Suprapubic skin (tissue), 4 donors: ENCODE measurements at regions not wholly inside any gene's neighbourhood (a gene's known extent, or its start where the extent isn't known, plus 50 kb on each side); places are given as distances from the start of the nearest gene placed in this dataset.

ENCODE experiments used
- POLR2A ChIP-seq, 2 donors: fragments of 450-650 bp; IDR thresholded peaks; one replicate each; pipeline ENCODE4 v1.6.1; 2017; ENCODE audit warnings: antibody characterized with exemption in 2 of 2, mild to moderate bottlenecking in 2 of 2, moderate library complexity in 2 of 2
- POLR2AphosphoS5 ChIP-seq, 3 donors: sonication (generic); formaldehyde crosslinking; IDR thresholded peaks; one replicate each; pipeline ENCODE4 v1.6.1; 2017; ENCODE audit warnings: antibody characterized with exemption in 3 of 3

DNA sequence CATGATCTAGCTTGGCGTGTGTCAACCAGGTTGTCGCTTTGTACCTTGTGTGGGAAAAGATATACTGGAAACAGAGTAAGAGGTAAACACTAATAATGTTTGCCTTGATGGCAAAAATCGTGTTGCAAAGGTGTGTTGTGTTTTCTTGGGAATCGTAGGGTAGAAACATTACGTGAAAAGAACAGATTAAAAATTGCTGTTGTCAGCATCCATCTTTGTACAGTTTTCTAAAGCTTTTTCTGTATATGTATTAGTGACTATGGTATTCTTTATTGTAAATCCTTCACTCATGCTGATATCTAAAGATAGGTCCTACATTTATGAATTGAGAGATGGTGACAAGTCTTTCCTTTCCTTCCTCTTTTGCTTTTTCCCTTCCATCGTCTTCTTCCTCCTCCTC is 116.9 kb downstream of the RPS12 start:
- TF ChIP-seq POLR2A (IDR thresholded peaks at IDR 0.05) (no peak), POLR2AphosphoS5 (IDR thresholded peaks at IDR 0.05) (no peak)
